ENCODE measurements at regions not wholly inside any gene's neighbourhood (a gene's known extent, or its start where the extent isn't known, plus 50 kb on each side); places are given as distances from the start of the nearest gene placed in this dataset.
A peak's percentile ranks its signal among the peaks of the same experiment; 100 is the strongest.
"Not testable (repeated sequence)": the region's sequence is repeated elsewhere in the genome, so short reads cannot be mapped to it uniquely, and the experiment has no call there.

GRCh38 chr6:115480543-115480942, 580.1 kb downstream of the FRK start:
- DNase-seq; H3K36me3 ChIP-seq (replicated peaks; ENCODE audit: control insufficient read depth, insufficient read depth, low read length); H3K27me3 ChIP-seq (ENCODE audit: control insufficient read depth, insufficient read depth, low read length); H3K4me3 ChIP-seq (ENCODE audit: insufficient read depth, low read depth, low read length): not testable (repeated sequence)

DNA sequence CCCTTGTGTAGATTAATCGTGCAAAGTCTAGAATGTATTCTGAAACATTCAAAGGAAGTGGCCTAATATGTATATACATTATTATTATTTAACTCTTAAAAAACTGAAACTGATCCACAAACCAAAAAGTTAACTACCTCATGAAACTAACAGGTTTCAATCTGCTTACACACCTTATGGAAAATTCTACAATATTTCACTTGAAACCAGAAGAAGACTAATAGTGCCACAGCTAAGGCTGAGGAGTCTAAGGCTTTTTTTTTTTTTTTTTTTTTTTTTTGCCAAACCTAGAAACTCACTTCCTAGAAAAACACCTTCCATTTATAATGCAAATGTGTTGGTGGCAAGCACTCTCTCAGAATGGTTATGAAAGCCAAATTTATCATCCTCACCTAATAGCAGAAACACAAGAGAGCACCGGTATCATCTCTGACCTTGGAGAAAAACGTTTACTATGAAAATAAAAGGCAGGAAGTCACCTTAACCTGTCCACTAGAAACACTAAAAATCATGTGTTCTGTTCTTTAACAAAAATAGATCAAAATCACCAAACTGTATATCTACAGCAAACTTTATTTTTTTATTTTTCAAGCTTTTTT, 586.1 kb downstream of the FRK start:
- no peak for DNase-seq
- Histone ChIP-seq H3K36me3 (replicated peaks; ENCODE audit: control insufficient read depth, insufficient read depth, low read length) (no peaks in the 10 kb centered on the region), H3K27me3 (ENCODE audit: control insufficient read depth, insufficient read depth, low read length) (no peaks in the 10 kb centered on the region), H3K4me3 (ENCODE audit: insufficient read depth, low read depth, low read length) (no peak overlapping the region)

DNA sequence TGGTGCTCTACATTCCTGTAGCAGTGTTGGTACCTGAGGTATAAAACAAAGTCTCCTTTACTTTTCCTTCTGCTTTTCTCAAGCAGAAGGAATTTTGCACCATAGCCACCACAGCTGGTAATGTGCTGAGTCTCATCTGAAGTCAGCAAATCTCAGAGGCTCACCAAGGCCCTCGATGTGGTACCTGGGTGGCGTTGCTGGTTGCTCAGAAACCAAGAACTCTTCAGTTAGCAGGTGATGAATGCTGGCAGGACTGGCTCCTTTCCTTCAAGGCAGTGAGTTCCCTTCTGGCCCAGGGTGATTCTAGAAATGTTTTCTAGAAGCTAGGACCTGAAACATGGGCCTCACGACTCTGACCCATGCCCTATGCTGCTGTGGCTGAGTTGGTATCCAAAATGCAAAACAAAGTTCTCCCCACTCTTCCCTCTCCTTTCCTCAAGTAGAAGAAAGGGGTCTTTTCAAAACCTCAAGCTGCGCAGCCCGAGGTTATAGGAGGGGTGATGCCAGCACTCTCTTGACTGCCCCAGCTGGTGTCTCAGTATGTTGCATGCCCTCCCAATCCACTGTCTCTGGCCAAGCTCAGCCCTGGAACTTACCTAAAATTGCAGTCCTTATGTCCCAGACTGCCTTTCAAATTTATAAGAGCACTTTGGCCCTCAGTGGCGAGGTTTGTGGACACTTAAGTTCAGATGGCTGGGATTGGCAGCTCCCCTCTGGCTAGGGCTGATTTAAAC, 592.3 kb downstream of the FRK start:
- DNase-seq: no peak
- Histone ChIP-seq H3K27me3 (ENCODE audit: control insufficient read depth, insufficient read depth, low read length) (no peaks in the 10 kb centered on the region), H3K4me3 (ENCODE audit: insufficient read depth, low read depth, low read length) (no peak overlapping the region), H3K36me3 (replicated peaks; ENCODE audit: control insufficient read depth, insufficient read depth, low read length) (no peaks in the 10 kb centered on the region)

DNA sequence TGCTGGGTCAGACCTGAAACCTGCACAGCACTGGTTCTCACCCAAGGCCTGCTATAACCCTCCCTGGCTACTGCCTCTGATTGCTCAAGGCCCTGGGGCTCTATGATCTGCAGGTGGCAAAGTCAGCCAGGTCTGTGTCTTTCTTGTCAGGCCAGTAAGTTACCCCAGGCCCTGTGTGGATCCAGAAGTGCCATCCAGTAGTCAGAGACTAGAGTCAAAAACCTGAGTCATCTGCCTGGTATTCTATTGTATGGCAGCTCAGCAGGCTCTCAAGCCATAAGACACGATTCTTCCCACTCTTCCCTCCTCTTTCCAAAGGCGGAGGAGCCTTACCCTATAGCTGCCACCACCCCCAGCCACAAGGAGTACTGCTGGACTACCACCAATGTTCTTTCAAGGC, 593.0 kb downstream of the FRK start:
- Histone ChIP-seq H3K27me3 (ENCODE audit: control insufficient read depth, insufficient read depth, low read length) (no peaks in the 10 kb centered on the region), H3K36me3 (replicated peaks; ENCODE audit: control insufficient read depth, insufficient read depth, low read length) (no peaks in the 10 kb centered on the region), H3K4me3 (ENCODE audit: insufficient read depth, low read depth, low read length) (no peak overlapping the region)
- DNase-seq: no peak

DNA sequence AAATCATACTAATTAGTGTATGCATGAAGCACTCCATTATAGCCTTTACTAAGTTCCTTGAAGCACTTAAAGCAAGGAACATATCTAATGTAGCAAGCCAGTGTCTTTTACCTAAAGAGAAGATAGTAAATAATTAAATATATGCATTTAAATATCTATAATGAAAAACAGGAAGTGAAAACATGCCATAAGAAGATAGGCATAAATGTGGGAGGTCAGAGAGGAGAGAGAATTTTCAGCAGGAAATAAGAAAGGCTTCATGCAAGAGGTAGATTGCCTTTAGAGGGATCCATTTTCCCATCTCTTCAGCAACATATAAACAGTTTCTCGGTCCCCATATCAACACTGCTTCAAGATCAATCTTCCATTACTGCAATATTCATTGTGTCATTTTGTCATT, 599.8 kb downstream of the FRK start:
- no peaks in the 10 kb centered on the region for H3K27me3 ChIP-seq (ENCODE audit: control insufficient read depth, insufficient read depth, low read length)
- no peak for DNase-seq
- H3K4me3 ChIP-seq (ENCODE audit: insufficient read depth, low read depth, low read length): no peak overlapping the region
- H3K36me3 ChIP-seq (replicated peaks; ENCODE audit: control insufficient read depth, insufficient read depth, low read length): no peaks in the 10 kb centered on the region

DNA sequence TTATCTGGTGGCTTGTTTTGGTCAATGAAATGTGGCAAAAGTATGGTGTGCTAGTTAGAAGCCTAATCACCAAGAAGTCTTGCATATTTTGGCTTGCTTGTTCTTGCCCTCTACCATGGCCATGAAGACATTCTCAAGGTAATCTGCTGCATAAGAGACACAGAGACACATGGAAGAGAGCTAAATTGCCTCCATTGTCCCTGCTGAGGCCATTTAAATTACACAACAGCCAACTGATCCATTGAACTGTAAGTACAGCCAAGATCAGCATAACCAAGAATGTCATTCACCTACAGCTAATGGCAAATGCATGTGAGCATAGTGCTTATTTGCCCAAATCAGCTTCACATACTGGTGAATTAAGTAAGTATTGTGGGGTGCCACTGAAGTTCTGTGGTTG, 603.8 kb downstream of the FRK start:
- Histone ChIP-seq H3K27me3 (ENCODE audit: control insufficient read depth, insufficient read depth, low read length) (no peaks in the 10 kb centered on the region), H3K36me3 (replicated peaks; ENCODE audit: control insufficient read depth, insufficient read depth, low read length) (no peaks in the 10 kb centered on the region), H3K4me3 (ENCODE audit: insufficient read depth, low read depth, low read length) (no peak overlapping the region)
- DNase-seq: peak; percentile 18

- DNase-seq: no peak
- no peaks in the 10 kb centered on the region for H3K27me3 ChIP-seq (ENCODE audit: control insufficient read depth, insufficient read depth, low read length)
- no peak overlapping the region for H3K4me3 ChIP-seq (ENCODE audit: insufficient read depth, low read depth, low read length)
- no peaks in the 10 kb centered on the region for H3K36me3 ChIP-seq (replicated peaks; ENCODE audit: control insufficient read depth, insufficient read depth, low read length)
These were observed 616.7 kb downstream of the FRK start for GRCh38 chr6:115443825-115444478.

- no peaks in the 10 kb centered on the region for H3K27me3 ChIP-seq (ENCODE audit: control insufficient read depth, insufficient read depth, low read length)
- no peaks in the 10 kb centered on the region for H3K36me3 ChIP-seq (replicated peaks; ENCODE audit: control insufficient read depth, insufficient read depth, low read length)
- no peak for DNase-seq
- no peak overlapping the region for H3K4me3 ChIP-seq (ENCODE audit: insufficient read depth, low read depth, low read length)
These were observed 618.4 kb downstream of the FRK start for GRCh38 chr6:115442323-115442722.

GRCh38 chr6:115441651-115442050, 619.0 kb downstream of the FRK start:
- no peak overlapping the region for H3K4me3 ChIP-seq (ENCODE audit: insufficient read depth, low read depth, low read length)
- DNase-seq: no peak
- H3K36me3 ChIP-seq (replicated peaks; ENCODE audit: control insufficient read depth, insufficient read depth, low read length): no peaks in the 10 kb centered on the region
- H3K27me3 ChIP-seq (ENCODE audit: control insufficient read depth, insufficient read depth, low read length): no peaks in the 10 kb centered on the region

- H3K27me3 ChIP-seq (ENCODE audit: control insufficient read depth, insufficient read depth, low read length): no peaks in the 10 kb centered on the region
- H3K4me3 ChIP-seq (ENCODE audit: insufficient read depth, low read depth, low read length): no peak overlapping the region
- no peaks in the 10 kb centered on the region for H3K36me3 ChIP-seq (replicated peaks; ENCODE audit: control insufficient read depth, insufficient read depth, low read length)
- DNase-seq: peak; percentile 6
These were observed 645.3 kb downstream of the FRK start for GRCh38 chr6:115415378-115415777.

DNA sequence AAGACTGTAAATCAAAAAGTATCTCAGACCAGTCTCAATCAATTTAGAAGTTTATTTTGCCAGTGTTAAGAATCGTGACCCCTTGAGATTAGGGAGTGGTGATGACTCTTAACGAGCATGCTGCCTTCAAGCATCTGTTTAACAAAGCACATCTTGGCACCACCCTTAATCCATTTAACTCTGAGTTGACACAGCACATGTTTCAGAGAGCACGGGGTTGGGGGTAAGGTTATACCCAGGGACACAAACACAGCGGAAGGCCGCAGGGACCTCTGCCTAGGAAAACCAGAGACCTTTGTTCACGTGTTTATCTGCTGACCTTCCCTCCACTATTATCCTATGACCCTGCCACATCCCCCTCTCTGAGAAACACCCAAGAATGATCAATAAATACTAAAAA, 645.8 kb downstream of the FRK start:
- not testable (repeated sequence) for H3K27me3 ChIP-seq (ENCODE audit: control insufficient read depth, insufficient read depth, low read length); H3K36me3 ChIP-seq (replicated peaks; ENCODE audit: control insufficient read depth, insufficient read depth, low read length); DNase-seq; H3K4me3 ChIP-seq (ENCODE audit: insufficient read depth, low read depth, low read length)

- DNase-seq: no peak
- H3K27me3 ChIP-seq (ENCODE audit: control insufficient read depth, insufficient read depth, low read length): no peaks in the 10 kb centered on the region
- no peaks in the 10 kb centered on the region for H3K36me3 ChIP-seq (replicated peaks; ENCODE audit: control insufficient read depth, insufficient read depth, low read length)
- no peak overlapping the region for H3K4me3 ChIP-seq (ENCODE audit: insufficient read depth, low read depth, low read length)
These were observed 648.9 kb downstream of the FRK start for GRCh38 chr6:115411756-115412155.

DNA sequence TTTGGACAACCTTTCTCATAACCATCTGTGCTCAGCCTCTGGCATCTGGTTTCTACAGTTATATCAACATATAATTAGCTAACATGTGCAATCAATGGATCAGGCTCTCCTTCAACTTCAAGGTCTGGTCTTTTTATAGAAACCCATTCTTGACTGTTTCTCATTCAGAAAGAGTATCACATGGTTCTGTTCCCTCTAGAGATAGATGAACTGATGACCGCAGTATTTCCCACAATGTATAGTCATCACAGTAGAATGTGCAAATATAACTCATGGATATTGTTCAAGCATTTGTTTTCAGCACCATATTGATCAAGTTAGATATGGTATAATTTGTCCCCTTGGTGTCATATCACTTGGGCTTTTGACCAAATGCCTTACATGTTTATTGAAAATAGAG, 656.2 kb downstream of the FRK start:
- Histone ChIP-seq H3K36me3 (replicated peaks; ENCODE audit: control insufficient read depth, insufficient read depth, low read length) (no peaks in the 10 kb centered on the region), H3K4me3 (ENCODE audit: insufficient read depth, low read depth, low read length) (no peak overlapping the region), H3K27me3 (ENCODE audit: control insufficient read depth, insufficient read depth, low read length) (no peaks in the 10 kb centered on the region)
- DNase-seq: no peak

DNA sequence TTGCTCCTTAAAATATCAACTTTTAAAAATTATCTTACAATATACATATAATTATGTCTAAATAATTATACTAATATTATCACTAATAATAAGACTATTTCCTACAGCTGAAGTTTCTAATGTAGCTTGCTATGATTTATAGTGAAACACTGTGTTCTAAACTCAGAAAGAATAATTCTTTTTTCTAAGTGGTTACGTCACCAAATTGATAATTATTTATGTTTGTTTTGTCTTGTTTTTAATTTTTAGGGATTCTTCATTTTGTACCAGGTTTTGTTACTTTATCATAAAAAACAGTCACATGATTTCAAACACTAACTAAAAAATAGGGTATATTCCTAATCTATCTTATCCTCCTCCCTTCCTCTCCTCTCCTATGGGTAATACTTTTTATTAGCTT, 662.1 kb downstream of the FRK start:
- no peak for DNase-seq
- Histone ChIP-seq H3K36me3 (replicated peaks; ENCODE audit: control insufficient read depth, insufficient read depth, low read length) (no peaks in the 10 kb centered on the region), H3K4me3 (ENCODE audit: insufficient read depth, low read depth, low read length) (no peak overlapping the region), H3K27me3 (ENCODE audit: control insufficient read depth, insufficient read depth, low read length) (no peaks in the 10 kb centered on the region)

DNA sequence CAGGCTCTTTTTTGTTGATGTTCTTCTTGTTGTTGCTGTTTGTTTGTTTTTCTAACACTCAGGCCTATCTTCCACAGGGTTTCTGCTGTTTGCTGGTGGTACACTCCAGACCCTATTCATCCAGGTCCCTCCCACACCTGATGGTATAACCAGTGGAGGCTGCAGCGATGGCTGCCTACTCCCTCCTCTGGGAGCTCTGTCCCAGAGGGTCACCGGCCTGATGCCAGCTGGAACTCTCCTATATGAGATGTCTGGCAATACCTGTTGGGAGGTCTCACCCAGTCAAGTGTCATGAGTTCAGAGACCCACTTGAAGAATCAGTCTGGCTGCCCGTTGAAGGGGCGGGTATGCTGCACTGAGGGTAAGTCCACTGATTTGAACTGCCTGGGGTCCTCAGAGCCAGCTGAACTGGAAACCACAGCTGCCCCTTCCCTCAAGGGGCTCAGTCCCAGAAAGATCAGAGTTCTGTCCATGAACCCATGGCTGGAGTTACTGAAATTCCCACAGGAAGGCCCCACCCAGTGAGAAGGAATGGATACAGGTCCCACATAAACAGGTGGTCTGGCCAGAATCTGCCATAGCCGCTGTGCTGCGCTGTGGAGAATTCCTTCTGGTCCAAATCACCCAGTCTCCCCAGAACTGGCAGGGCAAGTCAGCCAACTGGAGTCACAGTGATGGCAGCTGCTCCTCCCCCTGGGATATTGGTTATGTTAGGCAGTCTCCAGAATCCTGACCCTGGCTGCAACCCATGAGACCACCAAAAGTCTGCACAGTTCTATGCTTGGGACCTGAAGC, 664.4 kb downstream of the FRK start:
- Histone ChIP-seq H3K4me3 (ENCODE audit: insufficient read depth, low read depth, low read length) (no peak overlapping the region), H3K27me3 (ENCODE audit: control insufficient read depth, insufficient read depth, low read length) (no peaks in the 10 kb centered on the region), H3K36me3 (replicated peaks; ENCODE audit: control insufficient read depth, insufficient read depth, low read length) (no peaks in the 10 kb centered on the region)
- no peak for DNase-seq
